ENCODE measurements at regions not wholly inside any gene's neighbourhood (a gene's known extent, or its start where the extent isn't known, plus 50 kb on each side); places are given as distances from the start of the nearest gene placed in this dataset.
"Not testable (repeated sequence)": the region's sequence is repeated elsewhere in the genome, so short reads cannot be mapped to it uniquely, and the experiment has no call there.

DNA sequence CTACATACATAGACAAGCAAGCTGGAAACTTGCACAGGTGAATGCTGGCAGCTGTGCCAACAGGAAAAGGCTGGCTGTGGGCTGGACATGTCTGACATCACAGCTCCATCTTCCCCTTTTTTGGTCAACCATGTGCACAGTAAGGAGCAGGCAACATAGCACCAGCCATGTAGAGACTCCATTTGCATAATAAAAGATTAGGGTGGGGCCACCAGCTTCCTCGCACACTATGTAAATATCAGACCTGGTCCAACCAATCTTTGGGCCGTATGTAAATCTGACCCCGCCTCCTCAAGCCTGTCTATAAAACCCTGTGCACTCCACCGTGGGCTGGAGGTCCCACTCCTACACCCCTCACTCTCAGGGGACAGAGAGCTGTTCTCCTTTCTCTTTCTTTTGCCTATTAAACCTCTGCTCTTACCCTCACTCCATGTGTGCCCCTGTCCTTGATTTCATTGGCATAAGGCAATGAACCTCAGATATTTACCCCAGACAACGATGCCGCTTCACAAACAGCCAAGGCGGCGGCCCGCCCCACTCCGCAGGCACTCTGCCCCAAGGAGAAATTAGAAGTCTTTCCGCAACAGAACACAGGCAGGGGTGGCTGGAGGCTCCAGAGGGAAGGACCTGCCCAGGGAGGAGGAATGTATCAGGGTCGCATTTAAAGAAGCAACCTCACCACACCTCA lies 862.2 kb downstream of the TRIML1 start:
- ATAC-seq (no peak), DNase-seq (no peak)
- H3K4me1 Mint-ChIP-seq = no peaks in the 10 kb centered on the region
- POLR2A ChIA-PET = no interaction called here
- no peak overlapping the region for H3K27ac Mint-ChIP-seq
- H3K36me3 Mint-ChIP-seq = peaks cover 0 to 5% (median 0%) of the 10 kb centered on the region in 3 donors
- no peaks in the 10 kb centered on the region for H3K27me3 Mint-ChIP-seq
- no peak overlapping the region for H3K4me3 Mint-ChIP-seq
- peaks cover 6 to 36% (median 13%) of the 10 kb centered on the region in 9 donors for H3K9me3 Mint-ChIP-seq

GRCh38 chr4:189001971-189002450 lies 862.8 kb downstream of the TRIML1 start:
- ATAC-seq (no peak), DNase-seq (no peak)
- Mint-ChIP-seq H3K27ac (no peak overlapping the region), H3K4me1 (no peaks in the 10 kb centered on the region), H3K4me3 (no peak overlapping the region), H3K9me3 (peaks cover 6 to 36% (median 13%) of the 10 kb centered on the region in 9 donors), H3K27me3 (no peaks in the 10 kb centered on the region), H3K36me3 (peaks cover 0 to 5% (median 0%) of the 10 kb centered on the region in 3 donors)
- POLR2A ChIA-PET = no interaction called here

- no peak overlapping the region for H3K27ac Mint-ChIP-seq
- no peak overlapping the region for H3K4me3 Mint-ChIP-seq
- no peak for ATAC-seq
- H3K27me3 Mint-ChIP-seq = no peaks in the 10 kb centered on the region
- H3K4me1 Mint-ChIP-seq = no peaks in the 10 kb centered on the region
- peaks cover 6 to 36% (median 13%) of the 10 kb centered on the region in 9 donors for H3K9me3 Mint-ChIP-seq
- POLR2A ChIA-PET = no interaction called here
- H3K36me3 Mint-ChIP-seq = peaks cover 0 to 5% (median 0%) of the 10 kb centered on the region in 3 donors
- no peak for DNase-seq
Observed at GRCh38 chr4:189002475-189002874, 863.2 kb downstream of the TRIML1 start.

- peaks cover under 1 to 21% (median 11%) of the 10 kb centered on the region in 9 donors for H3K9me3 Mint-ChIP-seq
- H3K4me1 Mint-ChIP-seq, H3K27ac Mint-ChIP-seq, H3K36me3 Mint-ChIP-seq, DNase-seq, H3K4me3 Mint-ChIP-seq, H3K27me3 Mint-ChIP-seq, ATAC-seq, POLR2A ChIA-PET: not testable (repeated sequence)
Observed at GRCh38 chr4:189010452-189011217, 871.4 kb downstream of the TRIML1 start.

DNA sequence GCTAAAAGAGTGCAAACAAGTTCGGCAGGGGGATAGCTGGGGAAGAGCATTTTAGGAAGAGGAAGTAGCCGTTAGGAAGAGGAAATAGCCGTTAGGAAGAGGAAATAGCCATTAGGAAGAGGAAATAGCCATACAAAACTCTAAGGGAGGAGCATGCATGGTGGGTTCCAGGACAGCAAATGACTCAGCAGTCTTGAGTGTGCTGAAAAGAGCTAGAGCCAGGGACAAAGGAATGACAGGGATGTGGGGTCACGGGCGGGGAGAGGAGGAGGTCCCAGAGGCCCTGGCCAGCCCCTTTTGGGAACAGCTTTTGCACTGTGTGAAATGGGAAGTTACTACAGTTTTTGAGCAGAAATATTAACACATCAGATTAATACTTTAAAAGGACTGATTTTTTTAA lies 882.6 kb downstream of the TRIML1 start:
- Mint-ChIP-seq H3K27ac (no peak overlapping the region), H3K4me1 (peaks cover 0 to 2% (median 0%) of the 10 kb centered on the region in 4 donors), H3K36me3 (no peaks in the 10 kb centered on the region), H3K4me3 (no peak overlapping the region), H3K9me3 (peaks cover 0 to 20% (median 7%) of the 10 kb centered on the region in 9 donors), H3K27me3 (no peaks in the 10 kb centered on the region)
- POLR2A ChIA-PET = no interaction called here
- ATAC-seq (no peak), DNase-seq (no peak)

- ATAC-seq (no peak), DNase-seq (no peak)
- POLR2A ChIA-PET = no interaction called here
- no peak overlapping the region for H3K4me3 Mint-ChIP-seq
- peaks cover 0 to 25% (median 6%) of the 10 kb centered on the region in 9 donors for H3K9me3 Mint-ChIP-seq
- H3K27ac Mint-ChIP-seq = no peak overlapping the region
- no peaks in the 10 kb centered on the region for H3K27me3 Mint-ChIP-seq
- H3K36me3 Mint-ChIP-seq = no peaks in the 10 kb centered on the region
- peaks cover 0 to 2% (median 0%) of the 10 kb centered on the region in 4 donors for H3K4me1 Mint-ChIP-seq
Observed at GRCh38 chr4:189022440-189023035, 883.3 kb downstream of the TRIML1 start.

DNA sequence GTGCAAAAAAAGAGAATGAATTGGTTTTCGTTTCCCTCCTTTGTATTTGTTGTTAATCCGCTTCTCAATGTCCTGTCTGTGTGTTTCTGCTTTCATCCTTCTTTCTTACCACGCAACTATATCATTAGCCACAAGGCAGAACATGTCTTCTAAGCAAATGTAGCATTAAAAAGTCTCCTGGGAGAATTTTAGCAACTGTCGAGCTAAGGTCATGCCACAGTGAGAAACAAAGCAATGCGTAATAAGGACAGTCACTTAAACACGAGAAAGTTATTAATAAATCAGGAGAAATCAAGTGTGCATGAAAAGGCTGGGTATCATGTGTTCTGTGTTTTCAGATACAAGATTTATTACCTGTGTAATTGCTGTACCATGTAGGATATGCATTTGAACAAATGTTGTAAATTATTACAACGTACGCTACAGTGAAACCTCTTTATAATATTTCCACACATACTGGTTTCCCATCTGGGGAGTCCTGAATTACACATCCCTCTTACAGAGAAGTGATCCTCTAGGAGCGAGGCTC lies 890.8 kb downstream of the TRIML1 start:
- no peak overlapping the region for H3K4me3 Mint-ChIP-seq
- H3K27ac Mint-ChIP-seq = no peak overlapping the region
- POLR2A ChIA-PET = no interaction called here
- DNase-seq (no peak), ATAC-seq (no peak)
- no peaks in the 10 kb centered on the region for H3K27me3 Mint-ChIP-seq
- H3K9me3 Mint-ChIP-seq = peaks cover 0 to 23% (median 1%) of the 10 kb centered on the region in 9 donors
- H3K36me3 Mint-ChIP-seq = no peaks in the 10 kb centered on the region
- no peaks in the 10 kb centered on the region for H3K4me1 Mint-ChIP-seq

DNA sequence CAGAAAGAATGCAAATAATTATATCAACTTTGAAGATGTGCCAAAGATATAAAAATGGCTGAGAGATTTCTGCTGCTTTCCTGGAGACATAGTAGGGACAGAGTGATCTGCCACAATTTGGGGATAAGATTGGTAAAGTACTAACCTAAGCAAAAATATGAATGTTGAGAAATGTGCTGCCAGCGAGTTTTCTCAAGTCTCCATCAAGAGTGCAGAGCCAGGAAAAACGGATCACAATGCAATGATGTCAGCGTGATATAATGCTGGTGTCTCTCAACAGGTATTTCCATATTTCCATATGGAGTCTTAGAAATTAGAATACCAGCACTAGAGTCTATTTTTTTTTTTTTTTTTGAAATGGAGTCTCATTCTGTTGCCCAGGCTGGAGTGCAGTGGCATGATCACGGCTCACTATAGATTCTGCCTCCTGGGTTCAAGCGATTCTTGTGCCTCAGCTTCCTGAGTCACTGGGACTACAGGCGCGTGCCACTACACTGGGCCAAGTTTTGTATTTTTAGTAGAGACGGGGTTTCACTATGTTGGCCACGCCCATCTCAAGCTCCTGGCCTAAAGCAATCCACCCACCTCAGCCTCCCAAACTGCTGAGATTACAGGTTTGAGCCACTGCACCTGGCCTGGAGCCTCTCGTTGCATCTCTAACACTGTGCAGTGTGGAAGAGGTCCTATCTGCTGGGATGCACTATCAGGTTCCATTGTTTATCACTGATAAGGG lies 893.5 kb downstream of the TRIML1 start:
- H3K9me3 Mint-ChIP-seq = peaks cover 0 to 27% (median 2%) of the 10 kb centered on the region in 9 donors
- H3K4me1 Mint-ChIP-seq = no peaks in the 10 kb centered on the region
- H3K36me3 Mint-ChIP-seq = no peaks in the 10 kb centered on the region
- no peak overlapping the region for H3K4me3 Mint-ChIP-seq
- ATAC-seq (no peak), DNase-seq (no peak)
- POLR2A ChIA-PET = no interaction called here
- H3K27ac Mint-ChIP-seq = no peak overlapping the region
- H3K27me3 Mint-ChIP-seq = no peaks in the 10 kb centered on the region

DNA sequence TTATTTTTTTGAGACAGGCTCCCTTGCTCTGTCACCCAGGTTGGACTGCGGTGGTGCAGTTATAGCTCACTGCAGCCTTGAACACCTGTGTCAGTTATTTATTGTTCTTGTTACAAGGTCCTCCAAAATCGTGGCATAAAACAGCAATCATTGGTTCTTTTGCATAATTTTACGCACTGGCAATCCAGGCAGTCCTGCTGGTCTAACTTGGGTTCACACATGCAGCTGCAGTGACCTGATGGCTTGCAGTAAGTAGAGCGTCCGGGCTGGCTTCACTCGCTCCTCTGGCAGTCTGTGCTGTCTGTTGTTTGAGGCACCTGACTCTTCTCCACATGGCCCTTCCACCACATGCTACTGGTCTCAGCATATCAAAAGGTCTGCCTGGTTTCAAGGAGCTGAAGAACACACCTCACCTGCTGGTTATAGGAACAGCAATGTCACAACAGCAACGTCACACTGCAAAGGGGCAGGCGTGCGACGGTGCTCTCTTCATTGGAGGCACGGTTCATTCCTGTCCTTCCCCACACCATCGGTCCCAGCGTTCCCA lies 894.6 kb downstream of the TRIML1 start:
- Mint-ChIP-seq H3K36me3 (no peaks in the 10 kb centered on the region), H3K27me3 (no peaks in the 10 kb centered on the region), H3K9me3 (peaks cover 0 to 27% (median 2%) of the 10 kb centered on the region in 9 donors), H3K4me3 (no peak overlapping the region), H3K27ac (no peak overlapping the region), H3K4me1 (no peaks in the 10 kb centered on the region)
- ATAC-seq = no peak
- POLR2A ChIA-PET = no interaction called here
- no peak for DNase-seq

DNA sequence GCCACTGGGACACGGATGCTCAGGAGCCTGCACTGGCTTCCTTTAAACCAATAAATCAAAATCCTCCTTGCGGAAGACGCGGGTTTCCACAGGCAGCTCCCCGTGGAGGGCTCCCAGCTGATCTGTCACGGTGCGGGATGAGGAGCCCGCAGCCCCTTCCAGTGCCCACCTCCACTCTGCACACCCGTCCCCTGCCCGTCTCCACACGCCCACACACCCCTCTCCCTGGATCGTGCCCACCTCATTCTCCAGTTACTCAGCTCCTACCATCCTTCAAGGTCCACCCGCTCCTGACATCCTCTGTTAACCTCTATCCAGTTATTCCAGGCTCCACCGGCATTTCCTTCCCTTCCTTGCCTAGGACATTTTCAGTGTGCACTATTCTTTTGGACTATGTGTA lies 895.9 kb downstream of the TRIML1 start:
- Mint-ChIP-seq H3K36me3 (no peaks in the 10 kb centered on the region), H3K9me3 (peaks cover 0 to 25% (median 3%) of the 10 kb centered on the region in 9 donors), H3K4me1 (no peaks in the 10 kb centered on the region), H3K4me3 (no peak overlapping the region), H3K27ac (no peak overlapping the region), H3K27me3 (no peaks in the 10 kb centered on the region)
- ATAC-seq (no peak), DNase-seq (no peak)
- POLR2A ChIA-PET = no interaction called here

- ATAC-seq (no peak), DNase-seq (no peak)
- H3K4me1 Mint-ChIP-seq = no peaks in the 10 kb centered on the region
- no peak overlapping the region for H3K4me3 Mint-ChIP-seq
- H3K36me3 Mint-ChIP-seq = no peaks in the 10 kb centered on the region
- POLR2A ChIA-PET = no interaction called here
- H3K27me3 Mint-ChIP-seq = no peaks in the 10 kb centered on the region
- H3K9me3 Mint-ChIP-seq = peaks cover 0 to 26% (median 3%) of the 10 kb centered on the region in 9 donors
- H3K27ac Mint-ChIP-seq = no peak overlapping the region
Observed at GRCh38 chr4:189035654-189036053, 896.4 kb downstream of the TRIML1 start.

DNA sequence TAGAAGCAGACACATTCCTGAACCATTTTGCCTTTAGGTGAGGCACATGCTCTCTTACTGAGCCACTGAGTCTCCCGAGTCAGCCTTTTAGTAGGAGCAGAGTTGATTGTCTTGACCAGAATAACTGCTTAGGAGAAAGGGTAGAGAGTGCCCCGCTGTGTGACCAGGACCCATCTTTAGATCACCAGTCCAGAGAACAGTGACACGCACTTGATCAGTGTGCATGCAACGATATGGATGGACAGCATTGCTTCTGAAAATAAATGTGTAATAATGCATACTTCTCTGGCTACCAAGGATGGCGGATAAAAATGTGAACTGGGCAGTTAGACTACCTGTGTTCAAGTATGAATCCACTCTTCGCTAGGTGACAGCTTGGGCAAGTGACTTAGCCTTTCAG lies 897.7 kb downstream of the TRIML1 start:
- peaks cover 0 to under 1% (median 0%) of the 10 kb centered on the region in 3 donors for H3K36me3 Mint-ChIP-seq
- POLR2A ChIA-PET = no interaction called here

More for the DNA sequence above, 897.7 kb downstream of the TRIML1 start:
- no peak for DNase-seq
- Mint-ChIP-seq H3K4me1 (no peaks in the 10 kb centered on the region), H3K27ac (no peak overlapping the region), H3K9me3 (peaks cover 0 to 26% (median 7%) of the 10 kb centered on the region in 9 donors), H3K4me3 (no peak overlapping the region), H3K27me3 (no peaks in the 10 kb centered on the region)
- no peak for ATAC-seq
